ENCODE measurements at regions not wholly inside any gene's neighbourhood (a gene's known extent, or its start where the extent isn't known, plus 50 kb on each side); places are given as distances from the start of the nearest gene placed in this dataset.

DNA sequence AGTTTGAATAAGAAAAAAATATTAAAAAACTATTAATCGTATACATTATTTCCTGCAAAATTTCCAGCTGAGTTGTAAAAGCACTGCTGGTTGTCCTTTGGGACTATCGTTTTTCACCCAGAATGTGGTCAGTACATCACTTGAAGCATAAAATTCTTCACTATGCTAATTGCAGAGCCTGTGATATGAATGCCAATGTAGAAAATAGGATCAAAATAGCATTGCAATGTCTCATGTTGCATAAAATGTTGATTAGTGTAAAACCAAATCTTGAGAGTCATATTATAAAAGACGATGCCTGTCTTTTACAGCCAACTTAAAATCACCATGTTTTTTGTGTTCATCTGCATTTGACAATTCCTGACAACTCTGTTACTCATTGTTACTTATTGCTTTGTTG, 207.7 kb downstream of the MMUT start:
- Histone ChIP-seq H3K27me3 (ENCODE audit: insufficient read depth, low read length) (no peaks in the 10 kb centered on the region), H3K36me3 (ENCODE audit: insufficient read depth, low read length) (no peaks in the 10 kb centered on the region), H3K4me1 (ENCODE audit: insufficient read depth, low read length) (no peaks in the 10 kb centered on the region), H3K79me2 (ENCODE audit: insufficient read depth, low read length) (no peaks in the 10 kb centered on the region), H3K4me2 (ENCODE audit: insufficient read depth, low read length) (no peak overlapping the region), H2AFZ (ENCODE audit: low read length) (no peak overlapping the region), H3K27ac (ENCODE audit: low read depth, low read length) (no peak overlapping the region), H3K9me3 (ENCODE audit: low read depth, low read length) (no peaks in the 10 kb centered on the region), H4K20me1 (ENCODE audit: insufficient read depth, low read length) (no peaks in the 10 kb centered on the region), H3K4me3 (ENCODE audit: insufficient read depth, low read length) (no peak overlapping the region)
- DNase-seq (ENCODE audit: insufficient read length, low spot score, missing footprints): no peak
- TF ChIP-seq, protein P1, sequence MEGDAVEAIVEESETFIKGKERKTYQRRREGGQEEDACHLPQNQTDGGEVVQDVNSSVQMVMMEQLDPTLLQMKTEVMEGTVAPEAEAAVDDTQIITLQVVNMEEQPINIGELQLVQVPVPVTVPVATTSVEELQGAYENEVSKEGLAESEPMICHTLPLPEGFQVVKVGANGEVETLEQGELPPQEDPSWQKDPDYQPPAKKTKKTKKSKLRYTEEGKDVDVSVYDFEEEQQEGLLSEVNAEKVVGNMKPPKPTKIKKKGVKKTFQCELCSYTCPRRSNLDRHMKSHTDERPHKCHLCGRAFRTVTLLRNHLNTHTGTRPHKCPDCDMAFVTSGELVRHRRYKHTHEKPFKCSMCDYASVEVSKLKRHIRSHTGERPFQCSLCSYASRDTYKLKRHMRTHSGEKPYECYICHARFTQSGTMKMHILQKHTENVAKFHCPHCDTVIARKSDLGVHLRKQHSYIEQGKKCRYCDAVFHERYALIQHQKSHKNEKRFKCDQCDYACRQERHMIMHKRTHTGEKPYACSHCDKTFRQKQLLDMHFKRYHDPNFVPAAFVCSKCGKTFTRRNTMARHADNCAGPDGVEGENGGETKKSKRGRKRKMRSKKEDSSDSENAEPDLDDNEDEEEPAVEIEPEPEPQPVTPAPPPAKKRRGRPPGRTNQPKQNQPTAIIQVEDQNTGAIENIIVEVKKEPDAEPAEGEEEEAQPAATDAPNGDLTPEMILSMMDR (IDR thresholded peaks at IDR 0.05; ENCODE audit: extremely low read depth, low read depth, low read length): no peak

DNA sequence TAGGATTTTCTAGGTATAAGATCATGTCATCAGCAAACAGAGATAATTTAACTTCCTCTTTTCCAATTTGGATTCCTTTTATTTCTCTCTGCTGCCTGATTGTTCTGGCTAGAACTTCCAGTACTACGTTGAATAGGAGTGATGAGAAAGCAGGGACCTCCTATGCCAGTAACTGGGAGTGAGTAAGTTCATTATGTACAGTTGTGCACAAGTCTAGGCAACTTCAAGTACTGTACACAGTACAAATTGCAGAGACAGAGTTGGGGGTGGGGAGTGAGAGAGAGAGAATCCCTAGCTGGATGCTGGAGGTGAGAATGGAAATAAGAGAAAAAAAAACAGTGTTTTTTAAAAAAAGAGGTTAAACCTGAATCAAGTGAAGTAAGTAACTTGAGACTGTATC, 210.2 kb downstream of the MMUT start:
- Histone ChIP-seq H3K27ac (ENCODE audit: low read depth, low read length) (no peak overlapping the region), H4K20me1 (ENCODE audit: insufficient read depth, low read length) (no peaks in the 10 kb centered on the region), H3K9me3 (ENCODE audit: low read depth, low read length) (no peaks in the 10 kb centered on the region), H3K4me3 (ENCODE audit: insufficient read depth, low read length) (no peak overlapping the region), H3K27me3 (ENCODE audit: insufficient read depth, low read length) (no peaks in the 10 kb centered on the region), H3K4me2 (ENCODE audit: insufficient read depth, low read length) (no peak overlapping the region), H2AFZ (ENCODE audit: low read length) (no peak overlapping the region), H3K4me1 (ENCODE audit: insufficient read depth, low read length) (no peaks in the 10 kb centered on the region), H3K79me2 (ENCODE audit: insufficient read depth, low read length) (no peaks in the 10 kb centered on the region), H3K36me3 (ENCODE audit: insufficient read depth, low read length) (no peaks in the 10 kb centered on the region)
- TF ChIP-seq, protein P1 (IDR thresholded peaks at IDR 0.05; ENCODE audit: extremely low read depth, low read depth, low read length): no peak
- no peak for DNase-seq (ENCODE audit: insufficient read length, low spot score, missing footprints)

DNA sequence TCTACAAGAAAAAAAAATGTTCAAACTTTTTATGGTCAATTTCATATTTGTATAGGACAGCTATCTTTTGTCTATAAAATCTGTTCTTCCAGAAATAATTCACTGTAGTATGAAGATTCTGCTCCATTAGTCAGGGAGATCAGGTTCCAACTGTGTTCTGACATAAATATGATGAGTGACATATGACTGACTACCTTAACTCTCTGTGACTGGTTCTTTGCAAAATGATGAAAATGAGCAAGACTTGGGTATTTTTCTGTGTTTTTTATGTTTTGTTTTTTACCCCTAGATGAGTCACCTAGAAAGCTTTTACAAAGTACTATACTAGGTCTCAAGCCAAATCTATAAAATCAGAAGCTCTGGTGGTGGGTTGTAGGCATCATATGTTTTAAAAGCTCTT, 229.6 kb downstream of the MMUT start:
- DNase-seq (ENCODE audit: insufficient read length, low spot score, missing footprints): no peak
- Histone ChIP-seq H3K36me3 (ENCODE audit: insufficient read depth, low read length) (no peaks in the 10 kb centered on the region), H3K9me3 (ENCODE audit: low read depth, low read length) (no peaks in the 10 kb centered on the region), H4K20me1 (ENCODE audit: insufficient read depth, low read length) (no peaks in the 10 kb centered on the region), H3K4me3 (ENCODE audit: insufficient read depth, low read length) (no peak overlapping the region), H3K27ac (ENCODE audit: low read depth, low read length) (no peak overlapping the region), H3K4me2 (ENCODE audit: insufficient read depth, low read length) (no peak overlapping the region), H3K27me3 (ENCODE audit: insufficient read depth, low read length) (no peaks in the 10 kb centered on the region), H2AFZ (ENCODE audit: low read length) (no peak overlapping the region), H3K4me1 (ENCODE audit: insufficient read depth, low read length) (no peaks in the 10 kb centered on the region), H3K79me2 (ENCODE audit: insufficient read depth, low read length) (no peaks in the 10 kb centered on the region)
- TF ChIP-seq, protein P1 (IDR thresholded peaks at IDR 0.05; ENCODE audit: extremely low read depth, low read depth, low read length): no peak

DNA sequence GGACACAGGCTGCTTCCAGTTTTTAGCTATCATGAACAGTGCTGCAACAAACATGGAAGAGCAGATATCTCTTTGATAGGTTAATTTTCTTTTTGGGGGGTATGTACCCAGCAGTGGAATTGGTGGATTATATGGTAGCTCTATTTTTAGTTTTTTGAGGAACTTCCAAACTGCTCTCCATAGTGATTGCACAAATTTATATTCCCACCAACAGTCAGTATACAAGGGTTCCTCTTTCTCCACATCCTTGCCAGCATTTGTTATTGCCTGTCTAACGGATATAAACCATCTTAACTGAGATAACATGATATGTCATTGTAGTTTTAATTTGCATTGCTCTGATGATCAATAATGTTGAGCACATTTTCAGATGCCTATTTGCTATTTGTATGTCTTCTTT, 237.6 kb downstream of the MMUT start:
- Histone ChIP-seq H3K4me1 (ENCODE audit: insufficient read depth, low read length) (no peaks in the 10 kb centered on the region), H3K4me2 (ENCODE audit: insufficient read depth, low read length) (no peak overlapping the region), H3K79me2 (ENCODE audit: insufficient read depth, low read length) (no peaks in the 10 kb centered on the region), H3K9me3 (ENCODE audit: low read depth, low read length) (no peaks in the 10 kb centered on the region), H3K4me3 (ENCODE audit: insufficient read depth, low read length) (no peak overlapping the region), H3K27me3 (ENCODE audit: insufficient read depth, low read length) (no peaks in the 10 kb centered on the region), H2AFZ (ENCODE audit: low read length) (no peak overlapping the region), H3K36me3 (ENCODE audit: insufficient read depth, low read length) (no peaks in the 10 kb centered on the region), H3K27ac (ENCODE audit: low read depth, low read length) (no peak overlapping the region), H4K20me1 (ENCODE audit: insufficient read depth, low read length) (no peaks in the 10 kb centered on the region)
- TF ChIP-seq, protein P1 (IDR thresholded peaks at IDR 0.05; ENCODE audit: extremely low read depth, low read depth, low read length): no peak
- DNase-seq (ENCODE audit: insufficient read length, low spot score, missing footprints): no peak

Data from osteoblast (primary cell).